NT2/D1 (cell line): ENCODE measurements at regions not wholly inside any gene's neighbourhood (a gene's known extent, or its start where the extent isn't known, plus 50 kb on each side); places are given as distances from the start of the nearest gene placed in this dataset.

Experiments
- DNase-seq: peaks from one replicate; pipeline ENCODE4 v3.0.0-alpha.2; 2011; ENCODE audit warnings: low read depth, low spot score
- H3K27me3 ChIP-seq: 2 replicates; pipeline ENCODE4 v1.6.0; 2011; ENCODE audit warnings: mild to moderate bottlenecking; ENCODE audit not compliant: insufficient read length, insufficient read depth
- H3K36me3 ChIP-seq: 2 replicates; pipeline ENCODE4 v1.6.1; 2011; ENCODE audit warnings: mild to moderate bottlenecking, low read length, mixed read lengths; ENCODE audit not compliant: insufficient read depth, insufficient read length
- H3K4me1 ChIP-seq: 2 replicates; pipeline ENCODE4 v1.5.1; 2011; ENCODE audit not compliant: insufficient read depth, insufficient read length
- H3K4me3 ChIP-seq: 2 replicates; pipeline ENCODE4 v1.5.1; 2011; ENCODE audit warnings: low read depth; ENCODE audit not compliant: insufficient read length
- H3K9ac ChIP-seq: 2 replicates; pipeline ENCODE4 v1.6.0; 2011; ENCODE audit warnings: low read depth; ENCODE audit not compliant: insufficient read length
- H3K9me3 ChIP-seq: 2 replicates; pipeline ENCODE4 v1.5.1; 2011; ENCODE audit warnings: mild to moderate bottlenecking, low read length; ENCODE audit not compliant: insufficient read depth
- SUZ12 ChIP-seq: IDR thresholded peaks from 2 replicates; pipeline ENCODE4 v1.6.1; 2011; ENCODE audit not compliant: insufficient read length, insufficient read depth; ENCODE audit errors: extremely low read depth
- YY1 ChIP-seq: IDR thresholded peaks from 2 replicates; pipeline ENCODE4 v1.6.1; 2011; ENCODE audit not compliant: insufficient read length, insufficient read depth
- ZNF274 ChIP-seq: IDR thresholded peaks from 2 replicates; pipeline ENCODE4 v1.6.1; 2011; ENCODE audit warnings: mild to moderate bottlenecking, low read depth, low read length

- no peaks in the 10 kb centered on the region for H3K36me3 ChIP-seq
- no peaks in the 10 kb centered on the region for H3K4me1 ChIP-seq
- H3K9me3 ChIP-seq: no peaks in the 10 kb centered on the region
- no peak overlapping the region for H3K9ac ChIP-seq
- DNase-seq: no peak
- no peaks in the 10 kb centered on the region for H3K27me3 ChIP-seq
- TF ChIP-seq YY1: no peak
- H3K4me3 ChIP-seq: no peak overlapping the region
These were observed 69.5 kb upstream of the TAS2R1 start for GRCh38 chr5:9699681-9700080.

DNA sequence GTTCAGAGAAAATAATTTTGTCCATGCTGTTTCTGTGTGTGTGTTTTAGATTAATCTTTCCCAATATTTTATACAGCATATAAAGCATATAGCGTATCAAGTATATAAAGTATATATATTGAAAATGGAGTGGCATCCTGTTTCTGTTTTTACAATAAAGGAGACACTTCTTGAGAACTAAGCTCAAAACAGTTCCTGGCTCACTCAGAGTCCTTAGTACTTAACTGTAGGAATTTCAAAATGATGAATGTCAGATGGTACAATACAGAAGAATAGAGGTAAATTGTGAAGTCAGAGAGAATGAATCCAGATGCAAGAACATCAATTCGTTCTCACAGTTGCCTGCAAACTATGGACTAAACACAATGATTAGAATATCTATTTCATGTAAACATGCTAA is 68.7 kb upstream of the TAS2R1 start:
- H3K36me3 ChIP-seq: no peaks in the 10 kb centered on the region
- H3K4me1 ChIP-seq: no peaks in the 10 kb centered on the region
- no peak for DNase-seq
- no peak overlapping the region for H3K9ac ChIP-seq
- no peaks in the 10 kb centered on the region for H3K27me3 ChIP-seq
- no peaks in the 10 kb centered on the region for H3K9me3 ChIP-seq
- TF ChIP-seq SUZ12: no peak
- TF ChIP-seq YY1: no peak
- no peak for TF ChIP-seq ZNF274
- no peak overlapping the region for H3K4me3 ChIP-seq

GRCh38 chr5:9698125-9698826 is 68.1 kb upstream of the TAS2R1 start:
- Histone ChIP-seq H3K4me3 (no peak overlapping the region), H3K4me1 (no peaks in the 10 kb centered on the region), H3K9ac (no peak overlapping the region), H3K9me3 (no peaks in the 10 kb centered on the region), H3K36me3 (no peaks in the 10 kb centered on the region), H3K27me3 (no peaks in the 10 kb centered on the region)
- TF ChIP-seq ZNF274 (no peak), YY1 (no peak), SUZ12 (no peak)
- DNase-seq: no peak

DNA sequence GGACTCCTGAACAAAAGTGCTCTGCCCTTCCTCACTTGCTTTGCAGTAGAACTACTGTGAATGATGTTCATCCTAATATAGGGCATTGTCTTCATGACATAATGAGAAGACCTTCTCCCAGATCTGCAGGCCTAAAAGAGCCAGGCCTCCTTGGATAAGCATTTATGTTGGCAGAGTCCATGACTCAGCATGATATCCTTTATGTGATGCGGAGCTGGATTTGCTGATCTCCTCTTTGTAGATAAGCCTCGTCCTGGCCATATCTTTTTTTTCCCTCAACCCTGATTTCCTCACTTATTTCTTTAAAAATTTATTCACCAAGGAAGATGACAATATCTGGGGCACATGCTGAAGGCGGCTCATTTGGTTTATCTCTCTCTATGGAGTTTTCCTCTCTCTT is 62.4 kb upstream of the TAS2R1 start:
- TF ChIP-seq YY1: no peak
- no peak for TF ChIP-seq ZNF274
- no peak for TF ChIP-seq SUZ12
- Histone ChIP-seq H3K4me3 (no peak overlapping the region), H3K27me3 (no peaks in the 10 kb centered on the region), H3K4me1 (no peaks in the 10 kb centered on the region), H3K9me3 (peaks cover 6% of the 10 kb centered on the region; the same call in 1 of the 2 replicates), H3K36me3 (no peaks in the 10 kb centered on the region), H3K9ac (no peak overlapping the region)
- DNase-seq: no peak

GRCh38 chr5:9691261-9691660 is 61.1 kb upstream of the TAS2R1 start:
- Histone ChIP-seq H3K9me3 (peaks cover 7% of the 10 kb centered on the region; the same call in 1 of the 2 replicates), H3K9ac (no peak overlapping the region), H3K4me3 (no peak overlapping the region), H3K4me1 (no peaks in the 10 kb centered on the region), H3K27me3 (no peaks in the 10 kb centered on the region), H3K36me3 (no peaks in the 10 kb centered on the region)
- TF ChIP-seq ZNF274 (no peak), YY1 (no peak), SUZ12 (no peak)
- no peak for DNase-seq

GRCh38 chr5:9690751-9691150 is 60.6 kb upstream of the TAS2R1 start:
- H3K4me3 ChIP-seq: no peak overlapping the region
- DNase-seq: no peak
- peaks cover 7% of the 10 kb centered on the region; the same call in 1 of the 2 replicates for H3K9me3 ChIP-seq
- no peak for TF ChIP-seq ZNF274
- no peak for TF ChIP-seq SUZ12
- no peak for TF ChIP-seq YY1
- H3K9ac ChIP-seq: no peak overlapping the region
- no peaks in the 10 kb centered on the region for H3K27me3 ChIP-seq
- no peaks in the 10 kb centered on the region for H3K36me3 ChIP-seq
- H3K4me1 ChIP-seq: no peaks in the 10 kb centered on the region

DNA sequence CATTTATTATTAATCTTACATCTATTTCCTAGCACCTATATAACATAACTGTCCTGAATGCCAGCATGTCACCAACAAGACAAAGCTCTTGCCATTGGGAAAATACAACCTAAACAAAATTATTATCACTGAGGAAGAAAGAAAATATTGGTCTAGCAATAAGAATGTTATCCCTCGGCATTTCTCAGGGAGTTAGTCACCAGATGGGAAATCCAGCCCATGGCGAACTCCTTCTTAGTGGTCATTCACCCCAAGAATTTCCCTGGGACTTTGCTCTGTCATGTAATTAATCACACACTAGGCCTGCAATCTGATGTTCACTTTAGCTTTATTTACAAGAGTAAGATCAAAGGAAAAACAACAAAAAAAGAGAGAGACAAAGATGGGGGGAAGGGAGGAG is 56.1 kb upstream of the TAS2R1 start:
- no peaks in the 10 kb centered on the region for H3K27me3 ChIP-seq
- H3K4me1 ChIP-seq: no peaks in the 10 kb centered on the region
- peaks cover 7% of the 10 kb centered on the region; the same call in 1 of the 2 replicates for H3K9me3 ChIP-seq
- H3K36me3 ChIP-seq: no peaks in the 10 kb centered on the region
- H3K9ac ChIP-seq: no peak overlapping the region
- no peak overlapping the region for H3K4me3 ChIP-seq
- DNase-seq: no peak
- TF ChIP-seq ZNF274 (no peak), YY1 (no peak), SUZ12 (no peak)

DNA sequence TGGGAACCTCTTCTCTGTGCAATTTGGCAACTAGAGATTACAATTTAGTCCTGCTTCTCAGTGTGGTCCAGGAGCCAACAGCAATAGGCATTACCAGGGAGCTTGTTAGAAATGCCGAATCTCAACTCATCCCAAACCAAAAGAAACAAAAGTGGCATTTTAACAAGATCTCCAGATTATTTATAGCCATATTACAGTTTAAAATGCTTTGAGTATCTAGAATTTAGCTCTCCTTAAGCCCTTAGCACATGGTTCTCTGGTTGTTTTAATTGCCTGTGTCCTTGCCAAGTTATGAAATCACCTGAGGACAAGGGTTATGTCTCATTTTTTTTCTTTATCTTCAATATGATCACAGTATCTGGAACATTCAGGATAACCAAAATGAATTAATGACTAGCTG is 51.6 kb upstream of the TAS2R1 start:
- no peak for DNase-seq
- Histone ChIP-seq H3K36me3 (no peaks in the 10 kb centered on the region), H3K4me1 (no peaks in the 10 kb centered on the region), H3K4me3 (no peak overlapping the region), H3K9ac (no peak overlapping the region), H3K27me3 (no peaks in the 10 kb centered on the region), H3K9me3 (0 out of 2 replicates have a peak, but pooled peaks cover 4% of the 10 kb centered on the region)
- TF ChIP-seq YY1 (no peak), ZNF274 (no peak), SUZ12 (no peak)
